H1 (cell line): ENCODE measurements at regions not wholly inside any gene's neighbourhood (a gene's known extent, or its start where the extent isn't known, plus 50 kb on each side); places are given as distances from the start of the nearest gene placed in this dataset.

ENCODE experiments used
- CTCF ChIA-PET: fragments of 300-600 bp; sonication (Branson Sonifier 250); formaldehyde crosslinking; loops from one replicate; lab custom pipeline; 2021; ENCODE audit not compliant: partially characterized antibody; lab: Charles Lee
- POLR2A ChIA-PET: fragments of 300-600 bp; sonication (Branson Sonifier 250); formaldehyde crosslinking; loops from one replicate; lab custom pipeline; 2021; ENCODE audit warnings: inconsistent platforms; ENCODE audit not compliant: partially characterized antibody; lab: Charles Lee
- DNase-seq, 2 experiments: peaks; one replicate each; pipeline versions ENCODE4 v3.0.0 to v3.0.0-alpha.2; 2010 to 2022; ENCODE audit warnings: low spot score in 2 of 2, low read depth in 1 of 2, mixed read lengths in 1 of 2
- FAIRE-seq: peaks from 2 replicates; lab custom pipeline; 2011; peaks lifted over from hg19 to GRCh38; lab: Jason Lieb, UNC
- H2AFZ ChIP-seq: 2 replicates; pipeline ENCODE4 v1.8.1; 2012; ENCODE audit warnings: low read length, inconsistent platforms
- H2AK5ac ChIP-seq: 2 replicates; pipeline ENCODE4 v1.6.1; 2013; ENCODE audit warnings: low read depth, low read length
- H2BK120ac ChIP-seq: replicated peaks from 2 replicates; pipeline ENCODE3; 2013; ENCODE audit warnings: low read depth, low read length, inconsistent platforms
- H2BK12ac ChIP-seq: 2 replicates; pipeline ENCODE4 v1.6.1; 2013; ENCODE audit warnings: low read depth, low read length
- H2BK15ac ChIP-seq: 2 replicates; pipeline ENCODE4 v1.6.1; 2013; ENCODE audit warnings: low read length
- H2BK20ac ChIP-seq: 2 replicates; pipeline ENCODE4 v1.6.1; 2013; ENCODE audit warnings: low read length
- H2BK5ac ChIP-seq: 2 replicates; pipeline ENCODE4 v1.6.1; 2013; ENCODE audit warnings: low read depth, low read length
- H3K14ac ChIP-seq: 2 replicates; pipeline ENCODE4 v1.6.1; 2013; ENCODE audit warnings: inconsistent platforms; ENCODE audit not compliant: insufficient read length
- H3K18ac ChIP-seq: 2 replicates; pipeline ENCODE4 v1.6.1; 2013; ENCODE audit warnings: low read length; ENCODE audit errors: extremely low read depth
- H3K23ac ChIP-seq: 2 replicates; pipeline ENCODE4 v1.6.1; 2013; ENCODE audit warnings: inconsistent platforms; ENCODE audit not compliant: insufficient read length
- H3K23me2 ChIP-seq: 2 replicates; pipeline ENCODE4 v1.6.1; 2013; ENCODE audit warnings: low read depth, low read length
- H3K27ac ChIP-seq: 2 replicates; pipeline ENCODE4 v1.6.1; 2011; ENCODE audit warnings: low read depth, low read length, inconsistent platforms
- H3K27me3 ChIP-seq, 4 experiments: replicated peaks in 1 of 4; 1 replicate in 1 of 4; 2 replicates in 3 of 4; pipeline versions ENCODE4 v1.6.1 to v1.8.1; 2011 to 2013; ENCODE audit warnings: low read length in 3 of 4, mild to moderate bottlenecking in 3 of 4, inconsistent platforms in 2 of 4, mixed read lengths in 2 of 4, moderate library complexity in 1 of 4; ENCODE audit not compliant: control insufficient read depth in 3 of 4, insufficient read depth in 3 of 4; ENCODE audit errors: extremely low read depth in 1 of 4
- H3K36me3 ChIP-seq, 4 experiments: 2 replicates each; pipeline versions ENCODE4 v1.6.1 to v1.8.1; 2011 to 2013; ENCODE audit warnings: mild to moderate bottlenecking in 4 of 4, low read length in 3 of 4, moderate library complexity in 2 of 4, control low read depth in 1 of 4, inconsistent platforms in 1 of 4; ENCODE audit not compliant: insufficient read depth in 4 of 4, control insufficient read depth in 2 of 4
- H3K4ac ChIP-seq: replicated peaks from 2 replicates; pipeline ENCODE3; 2013; ENCODE audit warnings: low read length, low read depth, mixed read lengths, inconsistent platforms; ENCODE audit not compliant: insufficient read length
- H3K4me1 ChIP-seq, 4 experiments: replicated peaks in 1 of 4; 1 replicate in 1 of 4; 2 replicates in 3 of 4; pipeline versions ENCODE4 v1.6.1 to v1.8.1; 2011 to 2013; ENCODE audit warnings: low read length in 3 of 4, inconsistent platforms in 2 of 4, mixed read lengths in 1 of 4; ENCODE audit not compliant: insufficient read depth in 4 of 4, control insufficient read depth in 3 of 4
- H3K4me2 ChIP-seq, 2 experiments: 2 replicates each; pipeline versions ENCODE4 v1.6.1 to v1.8.1; 2011 to 2013; ENCODE audit warnings: low read depth in 2 of 2, low read length in 2 of 2, control low read depth in 1 of 2, inconsistent platforms in 1 of 2, mild to moderate bottlenecking in 1 of 2; ENCODE audit not compliant: insufficient read depth in 1 of 2
- H3K4me3 ChIP-seq, 4 experiments: fragments of 200-600, 300-600 bp in 1 of 4; sonication (generic), shearing (Covaris generic), sonication (Bioruptor Twin) in 1 of 4; 2 replicates each; pipeline versions ENCODE4 v1.5.1 to v1.8.1; 2011 to 2016; ENCODE audit warnings: low read length in 4 of 4, low read depth in 3 of 4, control low read depth in 2 of 4, inconsistent platforms in 2 of 4, mild to moderate bottlenecking in 2 of 4, mixed read lengths in 1 of 4, moderate library complexity in 1 of 4; ENCODE audit not compliant: insufficient read depth in 2 of 4; ENCODE audit errors: extremely low read depth in 1 of 4
- H3K56ac ChIP-seq: replicated peaks from 2 replicates; pipeline ENCODE3; 2013; ENCODE audit warnings: low read depth, mild to moderate bottlenecking, mixed read lengths, low read length, inconsistent platforms; ENCODE audit not compliant: insufficient read length
- H3K79me1 ChIP-seq: 2 replicates; pipeline ENCODE4 v1.6.1; 2013; ENCODE audit warnings: low read depth, low read length, control low read depth
- H3K79me2 ChIP-seq, 2 experiments: 2 replicates each; pipeline versions ENCODE4 v1.6.1 to v1.8.1; 2012 to 2013; ENCODE audit warnings: low read length in 2 of 2, mild to moderate bottlenecking in 2 of 2, inconsistent platforms in 1 of 2; ENCODE audit not compliant: insufficient read depth in 2 of 2, control insufficient read depth in 1 of 2
- H3K9ac ChIP-seq, 4 experiments: replicated peaks in 1 of 4; 1 replicate in 1 of 4; 2 replicates in 3 of 4; pipeline versions ENCODE4 v1.6.1 to v1.8.1; 2011 to 2013; ENCODE audit warnings: low read depth in 3 of 4, low read length in 3 of 4, control low read depth in 2 of 4, mild to moderate bottlenecking in 2 of 4, moderate library complexity in 2 of 4, inconsistent platforms in 1 of 4; ENCODE audit errors: extremely low read depth in 1 of 4
- H3K9me3 ChIP-seq, 2 experiments: 2 replicates each; pipeline versions ENCODE4 v1.6.1 to v1.8.1; 2012 to 2013; ENCODE audit warnings: mild to moderate bottlenecking in 2 of 2, moderate library complexity in 2 of 2, control low read depth in 1 of 2, inconsistent platforms in 1 of 2, low read depth in 1 of 2, low read length in 1 of 2, mixed read lengths in 1 of 2; ENCODE audit not compliant: insufficient read depth in 2 of 2
- H4K20me1 ChIP-seq, 2 experiments: replicated peaks in 1 of 2; 2 replicates each; pipeline versions ENCODE3 to v1.8.1; 2011 to 2013; ENCODE audit warnings: inconsistent platforms in 2 of 2, low read length in 2 of 2, mild to moderate bottlenecking in 1 of 2; ENCODE audit not compliant: insufficient read depth in 2 of 2, control insufficient read depth in 1 of 2
- H4K5ac ChIP-seq: 2 replicates; pipeline ENCODE4 v1.6.1; 2013; ENCODE audit warnings: low read length, low read depth, mixed read lengths, inconsistent platforms; ENCODE audit not compliant: insufficient read length
- H4K8ac ChIP-seq: 2 replicates; pipeline ENCODE4 v1.8.0; 2013; ENCODE audit warnings: mild to moderate bottlenecking, moderate library complexity, low read length, inconsistent platforms; ENCODE audit not compliant: insufficient read depth; ENCODE audit errors: extremely low read depth
- H4K91ac ChIP-seq: replicated peaks from 2 replicates; pipeline ENCODE3; 2013; ENCODE audit warnings: low read length, mixed read lengths, inconsistent platforms; ENCODE audit not compliant: insufficient read length
- ASH2L ChIP-seq: fragments of 200-600, 300-600 bp; sonication (generic); IDR thresholded peaks from one replicate; pipeline ENCODE4 v1.7.1; 2017; ENCODE audit warnings: low read length
- CBX5 ChIP-seq: fragments of 300-800, 300-1000 bp; sonication (generic); IDR thresholded peaks from 2 replicates; pipeline ENCODE4 v1.7.1; 2016; ENCODE audit warnings: antibody characterized with exemption, low read length, low read depth
- GTF2F1 ChIP-seq: IDR thresholded peaks from 2 replicates; pipeline ENCODE4 v1.6.1; 2012; ENCODE audit warnings: low read depth, low read length, improper control_type of control experiment, borderline replicate concordance
- KDM1A ChIP-seq: fragments of 200-600, 300-600 bp; sonication (generic); IDR thresholded peaks from 2 replicates; pipeline ENCODE4 v1.7.1; 2016; ENCODE audit warnings: mild to moderate bottlenecking, low read length, borderline replicate concordance
- NRF1 ChIP-seq: IDR thresholded peaks from 2 replicates; pipeline ENCODE4 v1.6.1; 2011; ENCODE audit warnings: mild to moderate bottlenecking, low read depth, low read length, improper control_type of control experiment
- SAP30 ChIP-seq: fragments of 300-600 bp; sonication (generic); IDR thresholded peaks from 2 replicates; pipeline ENCODE4 v1.7.1; 2012; ENCODE audit warnings: low read length, moderate library complexity, mild to moderate bottlenecking, inconsistent platforms; ENCODE audit not compliant: insufficient read depth, insufficient replicate concordance
- SIN3A ChIP-seq, 2 experiments: IDR thresholded peaks in 1 of 2; conservative IDR thresholded peaks in 1 of 2; 2 replicates each; pipeline ENCODE4 v1.6.1; 2011 to 2012; ENCODE audit warnings: low read length in 2 of 2, improper control_type of control experiment in 1 of 2, low read depth in 1 of 2, mild to moderate bottlenecking in 1 of 2
- SIX5 ChIP-seq: IDR thresholded peaks from 2 replicates; pipeline ENCODE4 v1.6.1; 2011; ENCODE audit warnings: mild to moderate bottlenecking, low read depth, low read length
- SP1 ChIP-seq: IDR thresholded peaks from 2 replicates; pipeline ENCODE4 v1.6.1; 2011; ENCODE audit warnings: low read depth, low read length
- SUZ12 ChIP-seq: fragments of 200-600 bp; sonication (generic); IDR thresholded peaks from 2 replicates; pipeline ENCODE4 v1.6.1; 2012; ENCODE audit warnings: mild to moderate bottlenecking, inconsistent platforms, low read length, moderate library complexity, mixed read lengths
- YY1 ChIP-seq: IDR thresholded peaks from 2 replicates; pipeline ENCODE4 v1.6.1; 2011; ENCODE audit warnings: low read depth, mild to moderate bottlenecking, low read length
- WGBS, 2 experiments: shearing (Covaris generic) in 1 of 2; methylation state at CpG; one replicate each; pipeline versions ENCODE4 v1.1.6 to v1.1.7; 2013 to 2015; ENCODE audit warnings: low lambda C conversion rate in 2 of 2, mixed read lengths in 2 of 2, inconsistent platforms in 1 of 2, low coverage in 1 of 2, missing lambda C conversion rate in 1 of 2; ENCODE audit not compliant: insufficient replicate concordance in 2 of 2, insufficient coverage in 1 of 2, insufficient read length in 1 of 2; ENCODE audit errors: extremely low coverage in 1 of 2, missing lambda C conversion rate in 1 of 2; 5-methylcytosine and 5-hydroxymethylcytosine counted together
- TF ChIP-seq, protein P1 (sequence below), 3 experiments: IDR thresholded peaks; 1 replicate in 2 of 3; 2 replicates in 1 of 3; pipeline versions ENCODE4 v1.5.1 to v1.6.1; 2011; ENCODE audit warnings: low read length in 3 of 3, mild to moderate bottlenecking in 3 of 3, inconsistent platforms in 2 of 3, low read depth in 1 of 3, moderate library complexity in 1 of 3; ENCODE audit not compliant: insufficient read depth in 1 of 3; ENCODE audit errors: control extremely low read depth in 1 of 3

- Histone ChIP-seq H3K79me2 (peaks cover 0 to 84% of the 10 kb centered on the region in 2 experiments; a peak in 2 of 4 replicates), H2AK5ac (no peak overlapping the region), H2AFZ (no peak overlapping the region), H4K91ac (no peak overlapping the region), H4K20me1 (peaks cover 0 to 6% of the 10 kb centered on the region in 2 experiments), H3K27me3 (no peaks in the 10 kb centered on the region), H3K56ac (no peak overlapping the region), H4K5ac (no peak overlapping the region), H3K18ac (no peak overlapping the region), H2BK15ac (no peak overlapping the region), H3K4me3 (no peak overlapping the region), H2BK12ac (no peak overlapping the region), H2BK5ac (no peak overlapping the region), H3K9ac (no peak overlapping the region), H4K8ac (no peak overlapping the region), H3K36me3 (no peaks in the 10 kb centered on the region), H3K27ac (no peak overlapping the region), H3K23me2 (no peaks in the 10 kb centered on the region), H2BK20ac (no peak overlapping the region), H3K4me1 (no peaks in the 10 kb centered on the region), H3K23ac (no peak overlapping the region), H3K79me1 (no peaks in the 10 kb centered on the region), H3K9me3 (no peaks in the 10 kb centered on the region), H3K14ac (no peak overlapping the region), H3K4me2 (no peak overlapping the region), H3K4ac (no peak overlapping the region), H2BK120ac (no peak overlapping the region)
- ChIA-PET POLR2A (no interaction called here), CTCF (no interaction called here)
- WGBS, 2 experiments = 93% methylated on average over 3 of the region's 3 CpGs; no CpG with 5 or more reads in 1 of the 2 experiments
- no peak for DNase-seq
- FAIRE-seq = no peak
- TF ChIP-seq SAP30 (no peak), YY1 (no peak), SP1 (no peak), CBX5 (no peak), SIN3A (conservative IDR thresholded peaks at IDR 0.05 in 1 of 2, IDR thresholded peaks at IDR 0.05 in 1 of 2; ENCODE audit: low read depth in 1 of 2, low read length in 2 of 2) (no peak), SIX5 (no peak), SUZ12 (no peak), ASH2L (no peak), GTF2F1 (no peak), KDM1A (no peak), NRF1 (no peak)
- TF ChIP-seq, protein P1, sequence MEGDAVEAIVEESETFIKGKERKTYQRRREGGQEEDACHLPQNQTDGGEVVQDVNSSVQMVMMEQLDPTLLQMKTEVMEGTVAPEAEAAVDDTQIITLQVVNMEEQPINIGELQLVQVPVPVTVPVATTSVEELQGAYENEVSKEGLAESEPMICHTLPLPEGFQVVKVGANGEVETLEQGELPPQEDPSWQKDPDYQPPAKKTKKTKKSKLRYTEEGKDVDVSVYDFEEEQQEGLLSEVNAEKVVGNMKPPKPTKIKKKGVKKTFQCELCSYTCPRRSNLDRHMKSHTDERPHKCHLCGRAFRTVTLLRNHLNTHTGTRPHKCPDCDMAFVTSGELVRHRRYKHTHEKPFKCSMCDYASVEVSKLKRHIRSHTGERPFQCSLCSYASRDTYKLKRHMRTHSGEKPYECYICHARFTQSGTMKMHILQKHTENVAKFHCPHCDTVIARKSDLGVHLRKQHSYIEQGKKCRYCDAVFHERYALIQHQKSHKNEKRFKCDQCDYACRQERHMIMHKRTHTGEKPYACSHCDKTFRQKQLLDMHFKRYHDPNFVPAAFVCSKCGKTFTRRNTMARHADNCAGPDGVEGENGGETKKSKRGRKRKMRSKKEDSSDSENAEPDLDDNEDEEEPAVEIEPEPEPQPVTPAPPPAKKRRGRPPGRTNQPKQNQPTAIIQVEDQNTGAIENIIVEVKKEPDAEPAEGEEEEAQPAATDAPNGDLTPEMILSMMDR (IDR thresholded peaks at IDR 0.05; ENCODE audit: control extremely low read depth in 1 of 3, insufficient read depth in 1 of 3, low read depth in 1 of 3, low read length in 3 of 3) = no peak
Observed at GRCh38 chrY:19578281-19578874, 166.1 kb downstream of the KDM5D start.
